Gastroesophageal sphincter (tissue), 3 donors: ENCODE measurements at regions not wholly inside any gene's neighbourhood (a gene's known extent, or its start where the extent isn't known, plus 50 kb on each side); places are given as distances from the start of the nearest gene placed in this dataset.

Experiments
- CTCF ChIP-seq, 4 experiments: fragments of 200-600 bp in 2 of 4; fragments of 450-650 bp in 2 of 4; sonication (generic) in 1 of 4; IDR thresholded peaks; one replicate each; pipeline ENCODE4 v1.5.1; 2017 to 2019; ENCODE audit warnings: antibody characterized with exemption in 4 of 4, mild to moderate bottlenecking in 2 of 4, moderate library complexity in 2 of 4
- POLR2A ChIP-seq, 2 donors: fragments of 450-650 bp; IDR thresholded peaks; one replicate each; pipeline ENCODE4 v1.6.1; 2017; ENCODE audit warnings: antibody characterized with exemption in 2 of 2, mild to moderate bottlenecking in 2 of 2, moderate library complexity in 1 of 2

- TF ChIP-seq POLR2A (IDR thresholded peaks at IDR 0.05) (no peak), CTCF (IDR thresholded peaks at IDR 0.05) (no peak)
Measured at GRCh38 chr12:131639270-131639940, 71.5 kb upstream of the SFSWAP start.
